H1 (cell line): ENCODE measurements at regions not wholly inside any gene's neighbourhood (a gene's known extent, or its start where the extent isn't known, plus 50 kb on each side); places are given as distances from the start of the nearest gene placed in this dataset.

Experiments used
- TF ChIP-seq, protein P1 (sequence below): fragments of 300-600 bp; sonication (generic); IDR thresholded peaks from 2 replicates; pipeline ENCODE4 v1.7.1; 2012; ENCODE audit warnings: low read length, moderate library complexity, mild to moderate bottlenecking, inconsistent platforms; ENCODE audit not compliant: insufficient replicate concordance
- TF ChIP-seq, protein P2 (sequence below): IDR thresholded peaks from 2 replicates; pipeline ENCODE4 v1.6.1; 2011; ENCODE audit warnings: low read depth, mild to moderate bottlenecking, low read length; ENCODE audit not compliant: insufficient read depth

DNA sequence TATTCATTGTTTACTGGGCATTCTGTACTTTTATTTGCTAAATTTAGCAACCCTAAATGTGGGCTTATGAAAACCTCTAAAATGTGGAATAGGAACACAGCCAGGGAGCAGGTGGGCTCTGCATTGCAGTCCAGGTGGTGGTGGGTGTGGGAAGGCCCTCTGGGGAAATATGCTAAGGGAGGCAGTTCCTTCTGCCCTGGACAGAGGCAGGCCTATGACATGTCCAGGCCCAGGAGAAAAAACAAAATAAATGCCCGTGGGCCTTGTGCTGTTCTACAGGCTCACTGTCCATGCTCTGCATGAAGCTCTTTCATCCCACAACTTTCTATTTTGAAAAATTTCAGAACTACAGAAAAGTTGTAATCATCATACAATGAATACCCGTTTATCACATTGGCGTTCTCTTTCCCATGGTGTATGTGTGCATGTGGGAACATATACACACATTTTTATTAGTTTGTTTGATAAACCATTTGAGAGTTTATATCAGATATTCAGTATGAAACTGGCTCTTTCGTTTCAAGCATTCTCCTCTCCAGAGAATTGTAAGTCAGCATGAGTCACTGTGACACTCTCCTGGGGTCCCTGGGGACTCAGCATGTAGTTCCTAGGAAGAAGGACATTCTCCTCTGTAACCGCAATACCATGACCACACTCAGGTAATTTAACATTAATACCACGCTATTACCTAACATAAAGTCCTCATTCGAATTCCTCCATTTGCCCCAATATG lies 505.3 kb downstream of the COG6 start (continued):
- TF ChIP-seq, protein P1, sequence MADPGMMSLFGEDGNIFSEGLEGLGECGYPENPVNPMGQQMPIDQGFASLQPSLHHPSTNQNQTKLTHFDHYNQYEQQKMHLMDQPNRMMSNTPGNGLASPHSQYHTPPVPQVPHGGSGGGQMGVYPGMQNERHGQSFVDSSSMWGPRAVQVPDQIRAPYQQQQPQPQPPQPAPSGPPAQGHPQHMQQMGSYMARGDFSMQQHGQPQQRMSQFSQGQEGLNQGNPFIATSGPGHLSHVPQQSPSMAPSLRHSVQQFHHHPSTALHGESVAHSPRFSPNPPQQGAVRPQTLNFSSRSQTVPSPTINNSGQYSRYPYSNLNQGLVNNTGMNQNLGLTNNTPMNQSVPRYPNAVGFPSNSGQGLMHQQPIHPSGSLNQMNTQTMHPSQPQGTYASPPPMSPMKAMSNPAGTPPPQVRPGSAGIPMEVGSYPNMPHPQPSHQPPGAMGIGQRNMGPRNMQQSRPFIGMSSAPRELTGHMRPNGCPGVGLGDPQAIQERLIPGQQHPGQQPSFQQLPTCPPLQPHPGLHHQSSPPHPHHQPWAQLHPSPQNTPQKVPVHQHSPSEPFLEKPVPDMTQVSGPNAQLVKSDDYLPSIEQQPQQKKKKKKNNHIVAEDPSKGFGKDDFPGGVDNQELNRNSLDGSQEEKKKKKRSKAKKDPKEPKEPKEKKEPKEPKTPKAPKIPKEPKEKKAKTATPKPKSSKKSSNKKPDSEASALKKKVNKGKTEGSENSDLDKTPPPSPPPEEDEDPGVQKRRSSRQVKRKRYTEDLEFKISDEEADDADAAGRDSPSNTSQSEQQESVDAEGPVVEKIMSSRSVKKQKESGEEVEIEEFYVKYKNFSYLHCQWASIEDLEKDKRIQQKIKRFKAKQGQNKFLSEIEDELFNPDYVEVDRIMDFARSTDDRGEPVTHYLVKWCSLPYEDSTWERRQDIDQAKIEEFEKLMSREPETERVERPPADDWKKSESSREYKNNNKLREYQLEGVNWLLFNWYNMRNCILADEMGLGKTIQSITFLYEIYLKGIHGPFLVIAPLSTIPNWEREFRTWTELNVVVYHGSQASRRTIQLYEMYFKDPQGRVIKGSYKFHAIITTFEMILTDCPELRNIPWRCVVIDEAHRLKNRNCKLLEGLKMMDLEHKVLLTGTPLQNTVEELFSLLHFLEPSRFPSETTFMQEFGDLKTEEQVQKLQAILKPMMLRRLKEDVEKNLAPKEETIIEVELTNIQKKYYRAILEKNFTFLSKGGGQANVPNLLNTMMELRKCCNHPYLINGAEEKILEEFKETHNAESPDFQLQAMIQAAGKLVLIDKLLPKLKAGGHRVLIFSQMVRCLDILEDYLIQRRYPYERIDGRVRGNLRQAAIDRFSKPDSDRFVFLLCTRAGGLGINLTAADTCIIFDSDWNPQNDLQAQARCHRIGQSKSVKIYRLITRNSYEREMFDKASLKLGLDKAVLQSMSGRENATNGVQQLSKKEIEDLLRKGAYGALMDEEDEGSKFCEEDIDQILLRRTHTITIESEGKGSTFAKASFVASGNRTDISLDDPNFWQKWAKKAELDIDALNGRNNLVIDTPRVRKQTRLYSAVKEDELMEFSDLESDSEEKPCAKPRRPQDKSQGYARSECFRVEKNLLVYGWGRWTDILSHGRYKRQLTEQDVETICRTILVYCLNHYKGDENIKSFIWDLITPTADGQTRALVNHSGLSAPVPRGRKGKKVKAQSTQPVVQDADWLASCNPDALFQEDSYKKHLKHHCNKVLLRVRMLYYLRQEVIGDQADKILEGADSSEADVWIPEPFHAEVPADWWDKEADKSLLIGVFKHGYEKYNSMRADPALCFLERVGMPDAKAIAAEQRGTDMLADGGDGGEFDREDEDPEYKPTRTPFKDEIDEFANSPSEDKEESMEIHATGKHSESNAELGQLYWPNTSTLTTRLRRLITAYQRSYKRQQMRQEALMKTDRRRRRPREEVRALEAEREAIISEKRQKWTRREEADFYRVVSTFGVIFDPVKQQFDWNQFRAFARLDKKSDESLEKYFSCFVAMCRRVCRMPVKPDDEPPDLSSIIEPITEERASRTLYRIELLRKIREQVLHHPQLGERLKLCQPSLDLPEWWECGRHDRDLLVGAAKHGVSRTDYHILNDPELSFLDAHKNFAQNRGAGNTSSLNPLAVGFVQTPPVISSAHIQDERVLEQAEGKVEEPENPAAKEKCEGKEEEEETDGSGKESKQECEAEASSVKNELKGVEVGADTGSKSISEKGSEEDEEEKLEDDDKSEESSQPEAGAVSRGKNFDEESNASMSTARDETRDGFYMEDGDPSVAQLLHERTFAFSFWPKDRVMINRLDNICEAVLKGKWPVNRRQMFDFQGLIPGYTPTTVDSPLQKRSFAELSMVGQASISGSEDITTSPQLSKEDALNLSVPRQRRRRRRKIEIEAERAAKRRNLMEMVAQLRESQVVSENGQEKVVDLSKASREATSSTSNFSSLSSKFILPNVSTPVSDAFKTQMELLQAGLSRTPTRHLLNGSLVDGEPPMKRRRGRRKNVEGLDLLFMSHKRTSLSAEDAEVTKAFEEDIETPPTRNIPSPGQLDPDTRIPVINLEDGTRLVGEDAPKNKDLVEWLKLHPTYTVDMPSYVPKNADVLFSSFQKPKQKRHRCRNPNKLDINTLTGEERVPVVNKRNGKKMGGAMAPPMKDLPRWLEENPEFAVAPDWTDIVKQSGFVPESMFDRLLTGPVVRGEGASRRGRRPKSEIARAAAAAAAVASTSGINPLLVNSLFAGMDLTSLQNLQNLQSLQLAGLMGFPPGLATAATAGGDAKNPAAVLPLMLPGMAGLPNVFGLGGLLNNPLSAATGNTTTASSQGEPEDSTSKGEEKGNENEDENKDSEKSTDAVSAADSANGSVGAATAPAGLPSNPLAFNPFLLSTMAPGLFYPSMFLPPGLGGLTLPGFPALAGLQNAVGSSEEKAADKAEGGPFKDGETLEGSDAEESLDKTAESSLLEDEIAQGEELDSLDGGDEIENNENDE, result no peak
- TF ChIP-seq, protein P2, sequence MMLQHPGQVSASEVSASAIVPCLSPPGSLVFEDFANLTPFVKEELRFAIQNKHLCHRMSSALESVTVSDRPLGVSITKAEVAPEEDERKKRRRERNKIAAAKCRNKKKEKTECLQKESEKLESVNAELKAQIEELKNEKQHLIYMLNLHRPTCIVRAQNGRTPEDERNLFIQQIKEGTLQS, result no peak
